ENCODE measurements at regions not wholly inside any gene's neighbourhood (a gene's known extent, or its start where the extent isn't known, plus 50 kb on each side); places are given as distances from the start of the nearest gene placed in this dataset.

DNA sequence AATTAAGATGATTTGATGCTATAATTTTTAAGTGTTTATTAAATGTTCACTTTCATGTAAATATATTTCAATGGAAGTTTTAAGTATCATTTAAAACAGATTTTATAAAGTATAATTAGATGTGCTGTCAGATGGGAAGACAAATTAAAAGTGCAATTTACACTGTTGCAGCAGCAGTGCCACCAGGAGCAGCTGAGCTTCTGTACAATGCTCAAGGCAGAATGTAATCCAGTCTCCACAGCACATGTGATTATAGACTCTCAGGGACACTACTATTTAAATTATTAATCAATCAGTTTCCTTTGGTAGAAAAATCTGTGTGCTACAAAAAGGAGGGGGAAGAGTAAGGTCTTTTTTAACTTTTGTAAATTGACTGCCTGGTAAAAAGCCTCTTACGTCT lies 285.7 kb upstream of the USP15 start:
- no peaks in the 10 kb centered on the region for H3K9me3 ChIP-seq
- no peaks in the 10 kb centered on the region for H3K27me3 ChIP-seq
- no peak overlapping the region for H3K4me3 ChIP-seq
- no peaks in the 10 kb centered on the region for H3K4me1 ChIP-seq
- no peak for DNase-seq
- intact Hi-C loops (cut with DNase I): no loop called here
- no peak overlapping the region for H3K27ac ChIP-seq
- H3K9ac ChIP-seq (ENCODE audit: low read depth in 2 of 2, low read length in 2 of 2): no peak overlapping the region
- TF ChIP-seq, protein P1, sequence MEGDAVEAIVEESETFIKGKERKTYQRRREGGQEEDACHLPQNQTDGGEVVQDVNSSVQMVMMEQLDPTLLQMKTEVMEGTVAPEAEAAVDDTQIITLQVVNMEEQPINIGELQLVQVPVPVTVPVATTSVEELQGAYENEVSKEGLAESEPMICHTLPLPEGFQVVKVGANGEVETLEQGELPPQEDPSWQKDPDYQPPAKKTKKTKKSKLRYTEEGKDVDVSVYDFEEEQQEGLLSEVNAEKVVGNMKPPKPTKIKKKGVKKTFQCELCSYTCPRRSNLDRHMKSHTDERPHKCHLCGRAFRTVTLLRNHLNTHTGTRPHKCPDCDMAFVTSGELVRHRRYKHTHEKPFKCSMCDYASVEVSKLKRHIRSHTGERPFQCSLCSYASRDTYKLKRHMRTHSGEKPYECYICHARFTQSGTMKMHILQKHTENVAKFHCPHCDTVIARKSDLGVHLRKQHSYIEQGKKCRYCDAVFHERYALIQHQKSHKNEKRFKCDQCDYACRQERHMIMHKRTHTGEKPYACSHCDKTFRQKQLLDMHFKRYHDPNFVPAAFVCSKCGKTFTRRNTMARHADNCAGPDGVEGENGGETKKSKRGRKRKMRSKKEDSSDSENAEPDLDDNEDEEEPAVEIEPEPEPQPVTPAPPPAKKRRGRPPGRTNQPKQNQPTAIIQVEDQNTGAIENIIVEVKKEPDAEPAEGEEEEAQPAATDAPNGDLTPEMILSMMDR (IDR thresholded peaks at IDR 0.05): no peak
- no peaks in the 10 kb centered on the region for H3K36me3 ChIP-seq

DNA sequence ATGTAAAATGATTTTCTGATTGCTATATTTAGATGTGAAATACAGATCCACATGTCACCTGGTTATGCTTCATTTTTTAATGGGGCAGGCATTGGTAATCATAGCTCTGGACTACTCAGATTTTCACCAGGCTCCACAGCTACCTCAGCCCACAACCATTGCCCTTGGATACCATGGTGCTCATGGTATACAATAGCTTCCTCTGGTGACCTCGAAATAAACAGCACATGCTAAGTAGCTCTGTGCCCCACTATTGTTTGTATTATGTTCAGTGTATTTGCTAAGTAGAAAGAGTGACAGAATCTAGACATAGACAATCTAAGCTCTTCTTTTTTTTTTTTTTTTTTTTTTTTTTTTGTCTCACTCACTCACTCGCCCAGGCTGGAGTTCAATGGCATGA lies 274.4 kb upstream of the USP15 start:
- no peaks in the 10 kb centered on the region for H3K9me3 ChIP-seq
- TF ChIP-seq, protein P1 (IDR thresholded peaks at IDR 0.05): no peak
- H3K9ac ChIP-seq (ENCODE audit: low read depth in 2 of 2, low read length in 2 of 2): no peak overlapping the region
- no peaks in the 10 kb centered on the region for H3K27me3 ChIP-seq
- H3K4me1 ChIP-seq: no peaks in the 10 kb centered on the region
- no peak overlapping the region for H3K27ac ChIP-seq
- no peaks in the 10 kb centered on the region for H3K36me3 ChIP-seq
- intact Hi-C loops (cut with DNase I): no loop called here
- no peak for DNase-seq
- H3K4me3 ChIP-seq: no peak overlapping the region

DNA sequence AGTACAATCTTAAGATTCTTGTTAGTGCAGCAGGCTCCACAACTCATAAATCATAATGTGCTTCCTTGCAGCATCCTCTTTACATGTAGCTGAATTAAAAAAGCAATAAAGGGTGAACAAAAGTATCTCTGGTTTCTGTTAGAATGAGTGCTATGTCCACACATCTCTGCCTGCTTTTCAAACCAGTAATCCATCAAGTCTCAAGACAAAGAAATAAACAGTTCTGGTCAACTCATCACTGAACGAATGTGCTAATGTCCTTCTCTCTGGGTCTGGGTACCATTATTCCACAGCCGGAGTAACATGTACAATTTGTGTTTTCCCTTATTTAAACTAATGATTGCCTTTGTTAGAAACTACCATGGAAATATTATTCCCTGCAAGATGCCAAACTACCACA lies 273.0 kb upstream of the USP15 start:
- H3K27ac ChIP-seq: no peak overlapping the region
- H3K4me1 ChIP-seq: no peaks in the 10 kb centered on the region
- no peaks in the 10 kb centered on the region for H3K9me3 ChIP-seq
- H3K27me3 ChIP-seq: no peaks in the 10 kb centered on the region
- no peak overlapping the region for H3K4me3 ChIP-seq
- intact Hi-C loops (cut with DNase I): no loop called here
- DNase-seq: no peak
- H3K9ac ChIP-seq (ENCODE audit: low read depth in 2 of 2, low read length in 2 of 2): no peak overlapping the region
- no peaks in the 10 kb centered on the region for H3K36me3 ChIP-seq
- TF ChIP-seq, protein P1 (IDR thresholded peaks at IDR 0.05): no peak

DNA sequence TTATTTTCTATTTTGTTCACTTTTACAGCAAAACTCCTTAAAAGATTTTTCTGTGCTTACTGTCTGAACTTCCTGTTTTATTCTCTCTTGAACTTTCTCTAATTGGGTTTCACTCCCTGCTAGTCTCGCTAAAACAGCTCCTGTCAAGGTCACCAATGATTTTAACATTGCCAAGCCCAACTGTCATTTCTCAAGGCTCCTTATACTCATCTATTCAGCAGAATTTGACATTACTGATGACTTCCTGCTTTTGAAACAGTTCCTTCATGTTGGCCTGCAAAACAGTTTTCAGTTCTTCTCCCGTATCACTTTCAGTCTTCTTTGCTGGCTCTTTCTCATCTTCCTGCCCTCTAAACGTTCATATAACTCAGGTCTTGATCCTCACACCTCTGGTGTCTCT lies 268.5 kb upstream of the USP15 start:
- no peak for DNase-seq
- no peaks in the 10 kb centered on the region for H3K4me1 ChIP-seq
- intact Hi-C loops (cut with DNase I): no loop called here
- H3K4me3 ChIP-seq: no peak overlapping the region
- H3K27ac ChIP-seq: no peak overlapping the region
- H3K36me3 ChIP-seq: no peaks in the 10 kb centered on the region
- H3K9me3 ChIP-seq: no peaks in the 10 kb centered on the region
- H3K9ac ChIP-seq (ENCODE audit: low read depth in 2 of 2, low read length in 2 of 2): no peak overlapping the region
- TF ChIP-seq, protein P1 (IDR thresholded peaks at IDR 0.05): no peak
- H3K27me3 ChIP-seq: no peaks in the 10 kb centered on the region

DNA sequence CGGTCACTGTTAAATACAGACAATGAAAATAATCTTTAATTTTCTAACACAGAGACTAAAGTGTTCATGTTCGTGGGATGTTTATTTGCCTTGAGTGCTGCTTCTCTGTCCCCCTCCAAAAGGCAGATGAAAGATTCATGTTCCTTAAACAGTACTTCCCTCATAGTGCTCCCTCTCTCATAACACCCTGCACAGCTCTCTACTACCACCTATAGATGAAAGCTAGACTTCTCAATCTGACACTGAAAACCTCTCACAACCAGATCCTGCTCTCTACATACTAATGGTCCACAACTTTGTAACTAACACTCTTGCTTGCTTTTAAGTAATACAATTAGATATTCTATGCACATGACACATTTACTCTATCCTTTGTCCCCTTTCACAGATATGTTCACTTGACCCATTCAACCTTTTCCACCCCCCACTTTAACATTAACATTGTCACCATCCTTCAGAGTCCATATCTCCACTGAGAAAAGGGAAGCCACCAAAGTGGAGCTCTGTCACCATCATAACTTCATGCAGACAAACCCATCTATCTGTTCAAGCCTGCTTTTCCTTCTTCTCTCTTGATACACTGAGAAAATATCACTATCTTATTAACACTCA lies 266.4 kb upstream of the USP15 start:
- no peaks in the 10 kb centered on the region for H3K9me3 ChIP-seq
- DNase-seq: no peak
- intact Hi-C loops (cut with DNase I): no loop called here
- H3K27ac ChIP-seq: no peak overlapping the region
- no peak overlapping the region for H3K9ac ChIP-seq (ENCODE audit: low read depth in 2 of 2, low read length in 2 of 2)
- H3K36me3 ChIP-seq: no peaks in the 10 kb centered on the region
- no peaks in the 10 kb centered on the region for H3K4me1 ChIP-seq
- no peaks in the 10 kb centered on the region for H3K27me3 ChIP-seq
- TF ChIP-seq, protein P1 (IDR thresholded peaks at IDR 0.05): peak; percentile 45
- no peak overlapping the region for H3K4me3 ChIP-seq

All from colonic mucosa (tissue), 4 donors.